NCI-H2171 treated with DMSO at 0.1 percent for 48 hours (cell line): ENCODE measurements at regions not wholly inside any gene's neighbourhood (a gene's known extent, or its start where the extent isn't known, plus 50 kb on each side); places are given as distances from the start of the nearest gene placed in this dataset.
A peak's percentile ranks its signal among the peaks of the same experiment; 100 is the strongest.
"Not testable (repeated sequence)": the region's sequence is repeated elsewhere in the genome, so short reads cannot be mapped to it uniquely, and the experiment has no call there.

Source experiments
- DNase-seq: peaks from one replicate; lab custom pipeline; 2025; lab: John Stamatoyannopoulos, UW

DNA sequence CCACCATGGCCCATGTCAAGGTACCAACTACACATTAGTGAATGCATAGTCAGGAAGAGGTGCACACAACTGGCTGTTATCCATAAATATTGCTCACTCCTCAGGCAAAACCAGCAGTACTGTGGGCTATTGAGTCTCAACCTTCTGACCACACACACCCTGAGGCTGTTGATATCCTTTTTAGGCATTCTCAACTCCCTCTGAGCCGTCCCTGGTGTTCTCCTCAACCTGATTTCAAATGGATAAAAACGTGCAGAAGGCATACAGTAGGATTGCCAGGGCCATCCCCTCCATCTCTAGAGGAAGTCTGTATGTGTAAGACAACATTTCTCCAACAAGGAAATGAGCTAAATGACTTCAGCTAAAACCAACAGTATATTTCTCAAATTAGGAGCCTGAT, 98.7 kb upstream of the KLHL13 start:
- DNase-seq, result no peak

DNA sequence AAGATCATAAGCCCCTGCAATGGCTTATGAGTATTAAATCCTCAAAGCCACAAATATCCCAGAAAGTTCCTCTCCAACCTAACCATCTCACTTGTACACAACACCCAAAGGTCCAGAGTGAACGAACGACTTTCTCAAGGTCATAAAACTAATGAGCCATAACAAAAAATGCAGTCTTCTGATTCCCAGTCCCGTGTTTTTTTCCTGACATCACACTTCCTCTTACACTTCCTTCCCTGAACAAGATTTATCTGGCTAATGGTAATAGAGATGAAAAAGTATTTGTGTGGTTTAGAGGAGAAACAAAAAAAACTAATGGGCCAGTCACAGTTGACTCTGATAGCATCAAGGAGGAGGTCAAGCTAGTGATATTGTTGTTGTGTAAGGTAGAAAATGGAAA, 99.5 kb upstream of the KLHL13 start:
- no peak for DNase-seq

DNA sequence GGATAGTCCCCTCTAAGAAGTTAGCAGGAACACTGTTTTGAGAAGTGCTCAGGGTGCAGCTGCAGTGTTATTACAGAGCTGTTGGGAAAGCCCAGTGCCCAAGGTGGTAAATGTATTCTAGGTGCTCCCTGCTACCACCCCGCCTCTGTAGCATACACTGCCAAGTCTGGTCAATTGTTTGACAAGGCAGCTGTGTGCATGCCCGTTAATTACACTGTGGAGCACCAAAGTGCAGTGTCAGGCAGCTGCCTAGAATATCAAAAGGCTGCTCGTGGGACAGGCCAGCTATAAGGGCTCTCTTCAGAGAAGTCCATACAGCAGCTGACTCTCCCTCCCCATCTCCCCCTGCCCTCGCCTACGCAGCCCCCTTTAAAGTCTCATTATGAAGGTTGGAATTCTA, 99.9 kb upstream of the KLHL13 start:
- DNase-seq, result no peak

DNA sequence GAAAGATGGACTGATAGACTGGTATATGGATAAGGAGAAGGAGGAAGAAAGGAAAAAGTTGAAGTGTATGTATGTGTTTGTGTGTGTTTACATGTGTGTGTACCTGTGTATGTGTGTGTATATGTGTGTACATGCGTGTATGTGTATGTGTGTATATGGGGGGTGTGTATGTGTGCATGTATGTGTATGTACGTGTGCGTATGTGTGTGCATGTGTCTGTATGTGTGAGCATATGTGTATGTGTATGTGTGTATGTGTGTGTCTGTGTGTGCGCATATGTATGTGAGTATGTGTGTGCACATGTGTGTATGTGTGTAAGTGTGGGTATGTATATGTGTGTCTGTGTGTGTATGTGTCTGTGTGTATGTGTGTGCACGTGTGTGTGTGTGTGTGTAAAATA, 101.5 kb upstream of the KLHL13 start:
- no peak for DNase-seq

DNA sequence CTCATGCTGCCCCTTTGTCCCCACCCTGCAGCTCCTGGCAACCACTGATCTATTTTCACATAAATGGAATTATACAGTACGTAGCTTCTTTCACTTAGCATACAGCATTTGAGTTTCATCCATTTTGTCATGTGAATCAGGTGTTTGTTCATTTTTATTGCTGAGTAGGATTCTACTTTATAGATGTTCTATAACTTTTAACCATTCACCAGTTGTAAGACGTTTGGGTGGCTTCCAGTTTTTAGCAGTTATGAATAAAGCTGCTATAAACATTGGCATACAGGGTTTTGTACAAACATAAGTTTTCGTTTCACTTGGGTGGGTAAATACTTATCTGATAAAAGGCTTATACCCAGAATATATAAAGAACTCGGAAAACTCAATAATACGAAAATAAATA, 102.3 kb upstream of the KLHL13 start:
- DNase-seq, result no peak

DNA sequence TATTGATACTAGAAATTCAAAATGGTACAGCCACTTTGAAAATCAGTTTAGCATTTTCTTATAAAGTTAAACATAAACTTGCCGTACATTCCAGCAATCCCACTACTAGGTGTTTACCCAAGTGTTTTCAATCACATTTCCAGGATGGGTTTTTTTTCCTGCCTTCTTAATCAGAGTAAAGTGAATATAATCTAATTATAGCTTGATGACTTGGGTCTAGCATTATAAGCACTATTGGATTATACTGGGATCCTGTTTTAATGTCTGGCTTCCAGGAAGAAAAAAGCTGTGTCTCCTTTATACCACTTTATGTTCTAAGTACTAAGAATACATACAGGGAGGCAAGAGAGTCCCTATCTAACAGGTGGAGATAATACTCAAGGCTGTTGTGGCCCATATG, 103.3 kb upstream of the KLHL13 start:
- no peak for DNase-seq

DNA sequence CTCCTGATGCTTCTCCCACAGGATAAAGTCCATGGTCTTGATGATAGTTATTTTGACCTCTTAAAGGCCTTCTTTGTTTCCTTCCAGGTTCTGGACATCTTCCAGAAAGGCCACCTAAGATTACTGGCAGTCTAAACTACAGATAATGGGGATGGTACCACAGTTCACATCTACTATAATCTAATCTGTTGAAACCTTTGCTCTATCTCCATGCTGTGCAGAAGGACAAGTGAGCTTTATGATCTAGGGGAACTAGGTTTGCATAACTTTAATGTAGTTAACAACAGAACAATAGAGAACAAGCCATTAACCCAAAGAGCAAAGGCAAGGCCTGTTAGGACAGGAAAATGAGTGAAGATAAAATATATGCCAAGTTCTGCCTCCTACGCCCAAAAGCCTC, 103.9 kb upstream of the KLHL13 start:
- DNase-seq, result no peak

DNA sequence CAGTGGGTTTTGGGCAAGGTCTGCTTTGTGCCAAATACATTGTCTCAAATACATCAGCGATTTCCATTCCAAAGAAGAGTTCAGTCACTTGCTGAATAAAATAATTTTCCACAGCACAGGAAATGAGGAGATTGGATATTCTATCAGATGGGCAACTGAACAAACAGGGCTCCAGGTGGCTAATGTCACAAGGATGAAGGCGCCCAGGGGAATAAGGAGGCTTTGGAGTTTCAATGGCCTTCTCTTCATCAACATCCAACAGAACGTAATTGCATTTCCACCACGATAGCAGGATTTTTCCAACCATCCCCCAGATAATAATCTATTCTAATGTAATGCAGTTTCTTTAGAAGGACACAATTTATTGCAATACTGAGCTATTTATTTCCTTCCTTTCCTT, 104.7 kb upstream of the KLHL13 start:
- no peak for DNase-seq

DNA sequence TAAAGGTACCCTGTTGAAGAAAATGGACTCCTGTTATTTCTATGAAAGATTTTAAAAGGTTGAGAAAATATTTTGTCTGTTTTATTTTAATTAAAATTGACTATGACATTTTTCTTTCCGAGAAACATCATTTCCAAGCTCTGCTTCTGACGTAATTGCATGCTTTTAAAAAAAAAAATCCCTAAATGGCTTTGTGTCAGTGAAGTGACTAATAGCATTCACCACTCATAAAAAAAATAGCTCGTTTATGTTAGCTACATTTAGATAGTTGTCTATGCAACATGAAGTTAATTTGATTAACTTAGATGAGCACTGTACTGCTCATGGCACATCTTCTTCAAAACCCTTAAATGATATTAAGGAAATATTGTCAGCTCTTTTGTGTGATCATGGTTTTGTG, 105.1 kb upstream of the KLHL13 start:
- DNase-seq, result no peak

DNA sequence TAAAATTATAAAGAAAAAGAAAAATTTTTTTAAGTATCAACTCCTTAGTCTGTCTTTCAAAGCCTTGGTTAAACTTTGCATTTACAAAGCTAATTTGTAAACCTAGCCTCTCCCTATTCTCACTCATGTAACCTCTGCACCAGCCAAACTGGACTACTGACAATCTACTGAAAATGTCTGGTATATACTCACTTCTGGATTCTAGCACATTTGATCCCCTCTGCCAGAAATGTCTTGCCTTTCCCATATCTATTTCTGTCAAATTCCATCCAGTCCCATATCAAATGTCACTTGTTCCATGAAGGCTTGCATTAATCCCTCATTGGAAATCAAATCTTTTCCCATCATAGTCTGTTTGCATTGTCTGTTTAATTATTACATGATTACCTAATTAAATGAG, 105.8 kb upstream of the KLHL13 start:
- DNase-seq, result no peak

DNA sequence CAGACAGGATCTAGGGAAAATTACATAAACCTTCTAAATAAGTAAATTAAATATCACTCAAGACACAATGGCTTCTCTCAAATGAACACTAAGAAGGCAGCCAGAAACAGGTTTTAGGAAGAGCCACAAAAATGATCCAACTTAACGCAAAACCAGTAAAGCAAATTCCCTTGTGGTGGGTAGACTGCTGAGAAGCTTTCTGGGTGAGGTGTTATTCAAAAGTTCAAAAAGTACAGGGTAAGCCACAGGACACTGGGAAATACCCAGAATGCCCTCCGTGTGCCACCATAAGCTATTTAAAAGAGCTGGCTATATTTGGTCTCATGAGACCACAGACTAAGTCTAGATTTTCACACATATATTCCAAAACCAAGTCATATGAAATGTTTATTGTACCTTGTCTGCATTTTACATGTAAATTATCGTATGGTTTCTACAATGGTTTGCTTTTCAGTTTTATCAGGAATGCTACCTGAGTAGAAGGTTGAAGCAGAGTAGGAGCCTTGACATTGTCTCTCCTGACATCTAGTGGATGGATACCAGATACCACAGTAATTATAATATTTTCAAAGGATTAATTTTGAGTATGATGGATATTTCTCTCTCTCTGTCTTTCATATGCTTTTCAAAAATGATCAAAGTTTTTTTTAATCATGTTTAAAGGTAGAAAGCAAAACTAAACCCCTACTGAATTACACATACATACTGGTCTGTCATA, 109.3 kb upstream of the KLHL13 start:
- peak; percentile 2 for DNase-seq

DNA sequence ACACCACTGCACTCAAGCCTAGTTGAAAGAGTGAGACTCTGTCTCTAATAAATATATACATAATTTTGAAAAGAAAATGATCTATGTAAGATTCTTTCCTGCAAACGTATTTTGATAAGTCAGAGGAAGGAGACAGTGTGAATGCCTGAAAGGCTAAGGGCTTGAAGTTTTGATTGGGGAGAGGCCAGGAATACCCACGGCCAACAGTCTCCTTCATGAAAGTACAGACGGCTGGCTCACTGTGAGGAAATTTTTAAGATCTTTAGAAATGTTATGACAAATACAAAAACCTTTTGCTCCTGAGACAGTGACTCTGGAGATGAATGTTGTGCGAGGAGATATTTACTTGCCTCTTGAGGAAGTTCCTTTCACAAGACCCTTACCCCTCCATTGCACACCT, 111.4 kb upstream of the KLHL13 start:
- no peak for DNase-seq

DNA sequence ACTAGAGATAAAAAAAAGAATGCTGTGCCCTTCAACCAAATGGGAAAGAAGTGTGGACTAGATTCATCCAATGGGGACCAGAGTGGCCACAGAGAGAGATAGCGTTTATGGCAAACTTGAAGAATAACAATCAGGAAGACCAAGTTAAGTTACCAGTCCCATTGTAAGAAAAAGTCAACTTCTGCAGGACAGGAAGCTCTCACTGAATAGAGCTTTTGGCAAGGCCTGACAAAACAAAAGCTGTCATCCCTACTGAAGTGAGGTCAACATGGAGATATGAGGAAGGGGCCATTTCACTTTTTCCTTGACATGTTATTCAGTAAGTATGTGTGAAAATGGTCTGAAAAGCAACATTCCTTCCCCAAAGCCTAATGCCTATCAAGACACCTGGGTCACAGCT, 111.8 kb upstream of the KLHL13 start:
- no peak for DNase-seq

DNA sequence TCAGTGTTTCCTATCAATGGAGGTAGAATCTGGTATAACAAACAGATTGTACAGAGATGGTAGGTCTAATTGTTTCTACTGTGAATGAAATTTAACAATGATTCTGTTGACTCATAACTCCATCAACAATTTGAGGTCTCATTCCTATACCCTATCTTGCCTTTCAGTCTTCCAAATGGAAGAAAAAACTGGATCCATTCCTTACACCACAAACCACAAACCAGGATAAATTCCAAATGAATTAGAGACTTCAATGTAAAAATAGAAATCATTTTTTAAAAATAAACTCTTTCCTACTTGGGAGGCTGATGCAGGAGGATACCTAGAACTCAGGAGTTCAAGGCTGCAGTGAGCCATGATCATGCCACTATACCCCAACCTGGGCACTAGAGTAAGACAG, 114.4 kb upstream of the WDR44 start:
- DNase-seq, result no peak

DNA sequence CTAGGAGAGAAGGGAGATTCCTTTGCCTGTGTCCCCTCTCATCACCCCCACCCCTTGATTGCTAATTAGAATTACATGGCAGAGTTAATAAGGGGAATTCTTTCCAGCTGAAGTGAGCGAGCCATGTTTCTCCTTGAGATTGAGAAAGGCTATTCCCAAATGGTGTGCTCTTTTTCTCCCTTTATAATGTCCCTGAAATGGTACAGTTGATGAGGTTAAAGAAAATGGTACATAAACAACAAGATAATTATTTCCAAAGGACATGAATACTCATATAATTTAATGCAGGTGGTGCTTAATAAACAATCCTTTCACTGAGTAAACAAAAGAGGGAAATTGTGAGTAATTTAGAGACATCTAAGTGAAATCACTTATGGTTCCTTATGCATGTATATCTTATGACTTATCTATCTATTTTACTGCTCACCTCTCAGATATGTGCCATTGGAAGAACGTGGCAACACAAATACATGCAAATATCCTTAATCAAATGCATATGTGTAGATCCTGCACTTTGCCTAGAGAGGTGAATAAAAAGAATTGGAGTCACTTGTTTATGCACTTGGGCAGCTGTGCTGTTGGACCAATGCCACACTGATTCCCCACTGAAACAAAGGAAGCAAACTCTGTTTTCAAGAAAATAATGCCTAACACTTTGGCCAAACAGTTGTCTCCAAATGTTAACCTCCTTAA, 106.6 kb upstream of the WDR44 start:
- DNase-seq, result no peak

DNA sequence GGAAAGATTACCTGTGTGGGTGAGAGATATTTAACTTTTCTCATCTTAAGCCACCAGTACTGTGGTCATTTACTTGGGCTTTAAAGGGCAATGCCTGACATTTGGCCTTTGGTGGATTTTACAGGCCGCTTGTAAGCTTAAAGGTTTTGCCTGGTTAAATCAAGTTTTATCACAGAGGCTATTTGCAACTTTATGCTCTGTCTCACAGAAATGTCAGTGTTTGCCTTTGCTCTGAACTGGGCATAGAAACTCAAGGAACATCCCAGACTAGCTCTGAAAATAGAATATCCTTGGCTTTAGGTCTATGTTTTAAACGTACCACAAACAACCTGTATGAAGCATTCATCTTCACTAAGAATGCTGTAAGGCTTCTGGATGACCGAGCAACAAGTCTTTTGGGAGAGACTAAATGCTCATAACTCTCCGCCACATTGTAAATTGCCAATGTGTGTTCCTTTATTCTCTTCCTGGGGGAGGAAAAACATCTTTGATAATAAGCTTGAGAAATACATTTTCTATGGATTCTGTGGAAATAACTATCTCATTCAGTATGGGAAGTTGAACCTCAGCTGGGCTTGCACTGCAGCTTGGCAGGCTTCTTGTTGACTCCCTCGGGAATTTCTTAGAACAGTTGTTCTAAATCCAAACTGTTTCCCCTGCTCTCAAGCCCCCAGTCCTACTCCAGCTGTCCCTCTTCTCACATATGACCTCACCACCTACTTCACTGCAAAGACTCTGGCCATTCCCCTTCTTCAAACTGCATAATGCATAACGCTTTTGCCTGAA, 105.8 kb upstream of the WDR44 start:
- peak; percentile 27 for DNase-seq

DNA sequence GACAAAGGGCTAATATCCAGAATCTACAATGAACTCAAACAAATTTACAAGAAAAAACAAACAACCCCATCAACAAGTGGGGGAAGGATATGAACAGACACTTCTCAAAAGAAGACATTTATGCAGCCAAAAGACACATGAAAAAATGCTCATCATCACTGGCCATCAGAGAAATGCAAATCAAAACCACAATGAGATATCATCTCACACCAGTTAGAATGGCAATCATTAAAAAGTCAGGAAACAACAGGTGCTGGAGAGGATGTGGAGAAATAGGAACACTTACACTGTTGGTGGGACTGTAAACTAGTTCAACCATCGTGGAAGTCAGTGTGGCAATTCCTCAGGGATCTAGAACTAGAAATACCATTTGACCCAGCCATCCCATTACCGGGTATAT, 98.9 kb upstream of the WDR44 start:
- not testable (repeated sequence) for DNase-seq

DNA sequence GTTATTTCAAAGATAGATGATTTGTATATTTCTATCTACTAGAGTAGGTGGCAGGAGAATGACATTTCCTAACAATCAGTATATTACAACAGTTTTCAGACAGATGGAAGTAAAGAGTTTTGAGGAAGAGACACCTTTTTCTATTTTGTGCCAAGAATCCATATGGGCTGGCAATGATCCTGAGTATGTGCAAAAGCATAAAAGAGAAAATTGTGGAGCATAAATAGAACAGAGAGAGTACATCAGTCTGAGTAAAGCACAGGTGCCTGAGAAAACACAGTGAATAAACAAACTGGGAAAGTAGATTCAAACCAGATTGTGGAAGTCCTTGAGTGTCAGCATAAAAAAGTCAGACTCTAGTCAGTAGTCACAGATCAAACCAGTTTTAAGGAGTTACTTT, 96.8 kb upstream of the WDR44 start:
- no peak for DNase-seq

DNA sequence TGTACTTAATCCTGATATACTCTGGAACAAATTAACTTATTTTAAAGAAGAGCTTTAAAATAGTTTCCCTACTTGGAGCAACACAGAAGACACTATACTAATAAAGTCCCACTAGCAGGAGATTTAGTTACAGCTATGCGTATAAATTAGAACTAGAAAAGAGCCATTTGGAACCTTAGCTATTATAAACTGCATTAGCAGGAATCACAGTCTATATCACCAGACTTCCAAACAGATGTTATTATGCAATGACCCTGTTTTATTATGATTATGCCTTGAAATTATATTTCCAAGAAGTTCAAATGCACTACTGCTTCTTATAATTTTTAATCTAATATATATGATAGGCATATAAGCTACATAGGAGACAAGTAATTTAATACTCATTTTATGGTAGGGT, 95.5 kb upstream of the WDR44 start:
- DNase-seq, result no peak

DNA sequence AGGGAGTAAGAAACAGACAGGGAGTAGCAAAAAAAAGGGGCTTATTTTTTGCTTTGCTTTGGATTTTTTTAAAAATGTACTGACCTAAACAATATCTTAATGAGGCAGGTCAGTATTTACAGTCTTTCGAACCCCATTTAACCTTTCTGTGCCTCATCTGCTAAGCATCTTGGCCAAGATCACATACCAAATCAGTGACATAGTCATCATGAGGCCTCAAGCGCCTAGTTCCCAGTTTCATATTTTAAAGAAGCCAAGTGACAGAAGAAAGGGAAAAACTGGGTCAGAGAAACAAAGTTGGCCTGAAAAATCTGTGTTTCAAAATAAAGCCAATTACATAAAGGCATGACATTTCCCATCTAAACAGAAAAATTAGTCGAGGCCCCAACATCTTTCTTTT, 94.6 kb upstream of the WDR44 start:
- DNase-seq, result no peak

DNA sequence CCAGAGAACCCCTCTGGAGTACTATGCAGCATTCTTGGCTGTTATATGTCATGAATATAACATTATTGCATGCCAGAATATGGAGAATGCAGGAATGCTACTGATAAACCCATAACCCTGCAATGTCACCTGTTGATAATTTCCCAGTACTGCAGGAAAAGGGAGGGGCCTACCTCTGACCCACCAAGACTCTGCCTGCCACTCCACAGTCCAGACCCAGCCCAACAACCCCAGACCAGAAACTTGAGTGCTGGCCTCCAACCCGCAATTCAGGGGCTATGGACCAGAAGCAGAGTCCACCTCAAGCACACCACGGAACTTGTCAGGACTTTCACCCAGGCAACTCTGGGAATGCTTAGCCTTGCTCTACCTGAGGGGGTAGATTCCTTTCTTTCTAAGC, 92.9 kb upstream of the WDR44 start:
- DNase-seq, result no peak

DNA sequence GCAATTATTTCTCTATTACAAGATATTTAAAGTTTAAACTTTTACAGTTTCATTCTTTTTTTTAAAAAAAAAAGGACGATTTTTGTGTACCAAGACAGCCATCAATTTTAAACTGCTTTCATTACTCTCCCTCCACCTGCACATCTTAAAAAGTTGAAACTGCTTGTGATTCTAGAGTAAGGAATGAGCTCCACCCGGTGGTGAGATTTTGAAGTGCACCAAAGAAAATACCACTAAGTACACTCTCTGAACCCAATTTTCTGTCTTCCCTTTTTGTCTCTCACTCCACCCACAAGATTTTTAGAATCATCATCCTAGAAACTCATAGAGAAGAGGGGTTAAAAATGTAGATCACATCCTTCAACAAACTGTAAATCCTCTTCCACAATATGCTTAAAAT, 91.3 kb upstream of the WDR44 start:
- peak; percentile 40 for DNase-seq

DNA sequence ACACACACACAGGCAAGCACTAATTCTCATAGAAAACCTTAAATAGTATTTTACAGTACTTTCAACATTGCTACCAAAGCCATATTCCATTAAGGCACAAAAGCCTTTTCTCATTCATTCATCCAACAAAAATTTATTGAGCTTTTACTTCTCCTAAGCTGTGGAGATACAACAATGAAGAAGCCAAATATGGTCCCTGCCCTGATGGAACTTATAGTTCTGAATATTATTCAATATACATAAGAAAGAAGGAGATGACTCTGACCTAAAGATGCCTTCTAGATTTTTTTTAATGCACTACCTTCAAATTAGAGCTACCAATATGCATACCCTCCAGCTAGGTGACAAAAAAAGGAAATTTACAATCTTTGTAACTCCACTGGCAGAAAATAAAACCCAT, 90.0 kb upstream of the WDR44 start:
- no peak for DNase-seq
